NCI-H510A (cell line): ENCODE measurements at regions not wholly inside any gene's neighbourhood (a gene's known extent, or its start where the extent isn't known, plus 50 kb on each side); places are given as distances from the start of the nearest gene placed in this dataset.
"Not testable (repeated sequence)": the region's sequence is repeated elsewhere in the genome, so short reads cannot be mapped to it uniquely, and the experiment has no call there.

Experiments used
- DNase-seq: peaks from one replicate; lab custom pipeline; 2025; lab: John Stamatoyannopoulos, UW

- not testable (repeated sequence) for DNase-seq
These were observed 417.6 kb upstream of the RUNX1 start for GRCh38 chr21:35466681-35467080.

- DNase-seq: no peak
These were observed 416.6 kb upstream of the RUNX1 start for GRCh38 chr21:35465741-35466140.

GRCh38 chr21:35461700-35462099 lies 412.6 kb upstream of the RUNX1 start:
- no peak for DNase-seq

GRCh38 chr21:35460441-35460840 lies 411.3 kb upstream of the RUNX1 start:
- no peak for DNase-seq

GRCh38 chr21:35458405-35458804 lies 409.3 kb upstream of the RUNX1 start:
- DNase-seq: no peak

GRCh38 chr21:35457097-35457804 lies 408.1 kb upstream of the RUNX1 start:
- no peak for DNase-seq

- no peak for DNase-seq
These were observed 402.2 kb upstream of the RUNX1 start for GRCh38 chr21:35451276-35451675.

- DNase-seq: no peak
These were observed 401.7 kb upstream of the RUNX1 start for GRCh38 chr21:35450830-35451229.

GRCh38 chr21:35449846-35450245 lies 400.7 kb upstream of the RUNX1 start:
- no peak for DNase-seq

- no peak for DNase-seq
These were observed 399.9 kb upstream of the RUNX1 start for GRCh38 chr21:35448876-35449599.

GRCh38 chr21:35444391-35444790 lies 395.3 kb upstream of the RUNX1 start:
- no peak for DNase-seq

- no peak for DNase-seq
These were observed 392.9 kb upstream of the RUNX1 start for GRCh38 chr21:35441868-35442582.

- DNase-seq: no peak
These were observed 389.7 kb upstream of the RUNX1 start for GRCh38 chr21:35438643-35439404.

GRCh38 chr21:35437941-35438340 lies 388.8 kb upstream of the RUNX1 start:
- no peak for DNase-seq

GRCh38 chr21:35436899-35437298 lies 387.8 kb upstream of the RUNX1 start:
- DNase-seq: no peak

- not testable (repeated sequence) for DNase-seq
These were observed 383.5 kb upstream of the RUNX1 start for GRCh38 chr21:35432601-35433000.

- no peak for DNase-seq
These were observed 381.2 kb upstream of the RUNX1 start for GRCh38 chr21:35430260-35430659.

GRCh38 chr21:35428937-35429336 lies 379.8 kb upstream of the RUNX1 start:
- no peak for DNase-seq

GRCh38 chr21:35428489-35428888 lies 379.4 kb upstream of the RUNX1 start:
- DNase-seq: no peak

- no peak for DNase-seq
These were observed 378.9 kb upstream of the RUNX1 start for GRCh38 chr21:35428001-35428320.

- DNase-seq: no peak
These were observed 378.4 kb upstream of the RUNX1 start for GRCh38 chr21:35427320-35428000.

GRCh38 chr21:35426897-35427296 lies 377.8 kb upstream of the RUNX1 start:
- DNase-seq: no peak
